Testis (tissue), 2 donors: ENCODE measurements at regions not wholly inside any gene's neighbourhood (a gene's known extent, or its start where the extent isn't known, plus 50 kb on each side); places are given as distances from the start of the nearest gene placed in this dataset.

Experiments
- CTCF ChIP-seq, 3 experiments: fragments of 450-650 bp in 2 of 3; fragments of 200-600 bp in 1 of 3; sonication (generic) in 1 of 3; IDR thresholded peaks; one replicate each; pipeline ENCODE4 v1.5.1; 2016 to 2019; ENCODE audit warnings: antibody characterized with exemption in 3 of 3, mild to moderate bottlenecking in 2 of 3, moderate library complexity in 1 of 3
- POLR2A ChIP-seq: fragments of 450-650 bp; IDR thresholded peaks from one replicate; pipeline ENCODE4 v1.6.1; 2017; ENCODE audit warnings: antibody characterized with exemption, mild to moderate bottlenecking, moderate library complexity

- TF ChIP-seq POLR2A = no peak
- TF ChIP-seq CTCF (IDR thresholded peaks at IDR 0.05) = no peak
Measured at GRCh38 chr1:60268451-60268850, 194.9 kb upstream of the C1orf87 start.
